ENCODE measurements at regions not wholly inside any gene's neighbourhood (a gene's known extent, or its start where the extent isn't known, plus 50 kb on each side); places are given as distances from the start of the nearest gene placed in this dataset.

DNA sequence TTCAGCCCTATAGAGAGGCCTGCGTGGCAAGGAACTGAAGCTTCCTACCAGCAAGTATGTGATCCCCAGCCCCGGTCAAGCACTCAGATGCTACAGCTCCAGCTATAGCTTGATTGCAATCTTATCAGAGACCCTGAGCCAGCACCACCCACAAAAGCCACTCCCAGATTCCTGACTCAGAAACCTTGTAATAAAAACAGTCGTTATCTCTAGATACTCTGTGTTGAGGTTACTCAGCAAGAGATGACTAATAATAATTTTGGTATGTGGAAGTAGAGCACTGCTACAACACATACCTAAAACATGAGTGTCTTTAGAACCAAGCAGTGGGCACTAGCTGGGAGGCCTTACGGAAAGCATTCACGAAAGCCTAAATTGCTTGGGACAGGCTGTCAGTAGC is 216.9 kb downstream of the UXS1 start:
- WGBS (ENCODE audit: missing lambda C conversion rate) = 30% methylated on average over 5 of the region's 5 CpGs
- peak; percentile 92 to 99 for ATAC-seq
- TF ChIP-seq JUNB (IDR thresholded peaks at IDR 0.05) = peak; percentile 56
- no peak for TF ChIP-seq RFX5 (IDR thresholded peaks at IDR 0.05)
- TF ChIP-seq PHF8 (IDR thresholded peaks at IDR 0.05; ENCODE audit: borderline replicate concordance, low read depth) = no peak
- TF ChIP-seq ESRRA (IDR thresholded peaks at IDR 0.05; ENCODE audit: borderline replicate concordance, low read length) = no peak
- peak; percentile 32; the same call in 1 of the 2 replicates for TF ChIP-seq GATA3 (IDR thresholded peaks at IDR 0.05; ENCODE audit: borderline replicate concordance)
- TF ChIP-seq SMC3 (IDR thresholded peaks at IDR 0.05) = no peak
- TF ChIP-seq, protein P1, sequence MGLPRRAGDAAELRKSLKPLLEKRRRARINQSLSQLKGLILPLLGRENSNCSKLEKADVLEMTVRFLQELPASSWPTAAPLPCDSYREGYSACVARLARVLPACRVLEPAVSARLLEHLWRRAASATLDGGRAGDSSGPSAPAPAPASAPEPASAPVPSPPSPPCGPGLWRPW (IDR thresholded peaks at IDR 0.05) = no peak
- no peak for TF ChIP-seq RARB (CRISPR knock-in tag; IDR thresholded peaks at IDR 0.05)
- TF ChIP-seq RAD21 (conservative IDR thresholded peaks at IDR 0.05 in 1 of 2, IDR thresholded peaks at IDR 0.05 in 1 of 2) = no peak
- TF ChIP-seq FOSL2 (IDR thresholded peaks at IDR 0.05) = peak; percentile 38
- TF ChIP-seq FOSL2 (CRISPR knock-in tag; IDR thresholded peaks at IDR 0.05) = no peak; the same call in 1 of the 2 replicates
- TF ChIP-seq, protein P2, sequence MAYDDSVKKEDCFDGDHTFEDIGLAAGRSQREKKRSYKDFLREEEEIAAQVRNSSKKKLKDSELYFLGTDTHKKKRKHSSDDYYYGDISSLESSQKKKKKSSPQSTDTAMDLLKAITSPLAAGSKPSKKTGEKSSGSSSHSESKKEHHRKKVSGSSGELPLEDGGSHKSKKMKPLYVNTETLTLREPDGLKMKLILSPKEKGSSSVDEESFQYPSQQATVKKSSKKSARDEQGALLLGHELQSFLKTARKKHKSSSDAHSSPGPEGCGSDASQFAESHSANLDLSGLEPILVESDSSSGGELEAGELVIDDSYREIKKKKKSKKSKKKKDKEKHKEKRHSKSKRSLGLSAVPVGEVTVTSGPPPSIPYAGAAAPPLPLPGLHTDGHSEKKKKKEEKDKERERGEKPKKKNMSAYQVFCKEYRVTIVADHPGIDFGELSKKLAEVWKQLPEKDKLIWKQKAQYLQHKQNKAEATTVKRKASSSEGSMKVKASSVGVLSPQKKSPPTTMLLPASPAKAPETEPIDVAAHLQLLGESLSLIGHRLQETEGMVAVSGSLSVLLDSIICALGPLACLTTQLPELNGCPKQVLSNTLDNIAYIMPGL (CRISPR knock-in tag; IDR thresholded peaks at IDR 0.05; ENCODE audit: borderline replicate concordance) = no peak
- TF ChIP-seq KDM1A (IDR thresholded peaks at IDR 0.05; ENCODE audit: low read depth) = no peak
- TF ChIP-seq TFCP2L1 (CRISPR knock-in tag; IDR thresholded peaks at IDR 0.05) = no peak
- TF ChIP-seq CBX8 (IDR thresholded peaks at IDR 0.05) = no peak
- ChIA-PET POLR2A (no interaction called here), CTCF (no interaction called here)
- FAIRE-seq = no peak
- Histone ChIP-seq H3K27ac (no peak overlapping the region), H3K4me2 (no peak overlapping the region; the same call in 2 of the 3 replicates), H3K4me1 (peaks cover 10% of the 10 kb centered on the region; the same call in 1 of the 3 replicates), H3K9me3 (peaks cover 6% of the 10 kb centered on the region; the same call in 1 of the 3 replicates), H3K4me3 (no peak overlapping the region)
- peak; percentile 22 to 30 for DNase-seq (ENCODE audit: low read depth in 1 of 2, low spot score in 1 of 2)

DNA sequence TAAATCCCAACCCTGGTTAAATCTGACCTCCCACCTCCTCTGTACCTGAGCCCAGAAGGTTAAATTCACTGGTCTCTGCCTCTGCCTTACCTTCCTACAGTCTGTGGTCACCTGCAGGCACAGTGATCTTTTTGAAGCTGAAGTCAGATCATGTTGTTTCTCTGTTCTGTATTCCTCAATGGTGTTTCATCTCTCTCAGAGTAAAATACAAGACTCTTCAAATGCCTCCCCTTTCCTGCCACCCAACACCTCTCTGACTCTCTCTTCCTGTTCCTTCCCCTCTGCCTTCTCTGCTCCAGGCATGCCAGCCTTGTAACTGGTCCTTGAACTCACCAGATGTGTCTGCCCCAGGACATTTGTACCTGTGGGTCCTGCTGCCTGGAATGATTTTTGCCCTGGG is 219.3 kb downstream of the UXS1 start:
- DNase-seq (ENCODE audit: low read depth in 1 of 2, low spot score in 1 of 2) (no peak), ATAC-seq (no peak), FAIRE-seq (no peak)
- H3K4me3 ChIP-seq = no peak overlapping the region
- TF ChIP-seq, protein P1 (IDR thresholded peaks at IDR 0.05) = no peak
- TF ChIP-seq RFX5 (IDR thresholded peaks at IDR 0.05) = no peak
- no peak for TF ChIP-seq BHLHE40 (IDR thresholded peaks at IDR 0.05; ENCODE audit: low read depth, low read length)
- no peak for TF ChIP-seq TP53 (CRISPR knock-in tag; IDR thresholded peaks at IDR 0.05)
- TF ChIP-seq CEBPB (IDR thresholded peaks at IDR 0.05) = no peak
- TF ChIP-seq RARB (CRISPR knock-in tag; IDR thresholded peaks at IDR 0.05) = no peak
- TF ChIP-seq, protein P3, sequence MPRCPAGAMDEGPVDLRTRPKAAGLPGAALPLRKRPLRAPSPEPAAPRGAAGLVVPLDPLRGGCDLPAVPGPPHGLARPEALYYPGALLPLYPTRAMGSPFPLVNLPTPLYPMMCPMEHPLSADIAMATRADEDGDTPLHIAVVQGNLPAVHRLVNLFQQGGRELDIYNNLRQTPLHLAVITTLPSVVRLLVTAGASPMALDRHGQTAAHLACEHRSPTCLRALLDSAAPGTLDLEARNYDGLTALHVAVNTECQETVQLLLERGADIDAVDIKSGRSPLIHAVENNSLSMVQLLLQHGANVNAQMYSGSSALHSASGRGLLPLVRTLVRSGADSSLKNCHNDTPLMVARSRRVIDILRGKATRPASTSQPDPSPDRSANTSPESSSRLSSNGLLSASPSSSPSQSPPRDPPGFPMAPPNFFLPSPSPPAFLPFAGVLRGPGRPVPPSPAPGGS (IDR thresholded peaks at IDR 0.05) = no peak
- no peak for TF ChIP-seq NPAS2 (CRISPR knock-in tag; IDR thresholded peaks at IDR 0.05; ENCODE audit: borderline replicate concordance)
- no peak for TF ChIP-seq SREBF2 (IDR thresholded peaks at IDR 0.05)
- TF ChIP-seq, protein P4, sequence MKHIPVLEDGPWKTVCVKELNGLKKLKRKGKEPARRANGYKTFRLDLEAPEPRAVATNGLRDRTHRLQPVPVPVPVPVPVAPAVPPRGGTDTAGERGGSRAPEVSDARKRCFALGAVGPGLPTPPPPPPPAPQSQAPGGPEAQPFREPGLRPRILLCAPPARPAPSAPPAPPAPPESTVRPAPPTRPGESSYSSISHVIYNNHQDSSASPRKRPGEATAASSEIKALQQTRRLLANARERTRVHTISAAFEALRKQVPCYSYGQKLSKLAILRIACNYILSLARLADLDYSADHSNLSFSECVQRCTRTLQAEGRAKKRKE (CRISPR knock-in tag; IDR thresholded peaks at IDR 0.05; ENCODE audit: low read depth) = no peak
- no peak for TF ChIP-seq EHF (CRISPR knock-in tag; IDR thresholded peaks at IDR 0.05)
- TF ChIP-seq, protein P5, sequence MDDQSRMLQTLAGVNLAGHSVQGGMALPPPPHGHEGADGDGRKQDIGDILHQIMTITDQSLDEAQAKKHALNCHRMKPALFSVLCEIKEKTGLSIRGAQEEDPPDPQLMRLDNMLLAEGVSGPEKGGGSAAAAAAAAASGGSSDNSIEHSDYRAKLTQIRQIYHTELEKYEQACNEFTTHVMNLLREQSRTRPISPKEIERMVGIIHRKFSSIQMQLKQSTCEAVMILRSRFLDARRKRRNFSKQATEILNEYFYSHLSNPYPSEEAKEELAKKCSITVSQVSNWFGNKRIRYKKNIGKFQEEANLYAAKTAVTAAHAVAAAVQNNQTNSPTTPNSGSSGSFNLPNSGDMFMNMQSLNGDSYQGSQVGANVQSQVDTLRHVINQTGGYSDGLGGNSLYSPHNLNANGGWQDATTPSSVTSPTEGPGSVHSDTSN (IDR thresholded peaks at IDR 0.05) = no peak
- TF ChIP-seq RCOR1 (IDR thresholded peaks at IDR 0.05; ENCODE audit: low read depth, low read length) = no peak
- H3K9me3 ChIP-seq = peaks cover 11% of the 10 kb centered on the region; the same call in 1 of the 3 replicates
- POLR2A ChIA-PET = no interaction called here
- H3K4me2 ChIP-seq = no peak overlapping the region
- CTCF ChIA-PET = no interaction called here
- H3K27ac ChIP-seq = no peak overlapping the region
- H3K4me1 ChIP-seq = peaks cover 10% of the 10 kb centered on the region; the same call in 1 of the 3 replicates

Data from A549 (cell line).